H9 (cell line): ENCODE measurements at regions not wholly inside any gene's neighbourhood (a gene's known extent, or its start where the extent isn't known, plus 50 kb on each side); places are given as distances from the start of the nearest gene placed in this dataset.

ENCODE experiments used
- DNase-seq: peaks from one replicate; pipeline ENCODE4 v3.0.0-alpha.2; 2017
- H2AFZ ChIP-seq: one replicate; pipeline ENCODE4 v1.6.1; 2013; ENCODE audit warnings: mild to moderate bottlenecking, low read length, control low read depth, moderate library complexity
- H2AK5ac ChIP-seq: 2 replicates; pipeline ENCODE4 v1.6.1; 2013; ENCODE audit warnings: low read length, control low read depth, mixed read lengths; ENCODE audit not compliant: insufficient read length
- H2BK120ac ChIP-seq: one replicate; pipeline ENCODE4 v1.6.1; 2013; ENCODE audit warnings: low read depth, mild to moderate bottlenecking, low read length, control low read depth, inconsistent platforms; ENCODE audit not compliant: poor library complexity, severe bottlenecking
- H2BK12ac ChIP-seq: 2 replicates; pipeline ENCODE4 v1.6.1; 2013; ENCODE audit warnings: low read length, control low read depth, mixed read lengths, low read depth; ENCODE audit not compliant: insufficient read length
- H2BK15ac ChIP-seq: 2 replicates; pipeline ENCODE4 v1.6.1; 2013; ENCODE audit warnings: low read depth, low read length, control low read depth
- H2BK20ac ChIP-seq: one replicate; pipeline ENCODE4 v1.6.1; 2013; ENCODE audit warnings: low read depth, mild to moderate bottlenecking, low read length, control low read depth, inconsistent platforms; ENCODE audit not compliant: poor library complexity, severe bottlenecking
- H2BK5ac ChIP-seq: 2 replicates; pipeline ENCODE4 v1.6.1; 2013; ENCODE audit warnings: low read length, control low read depth, mixed read lengths; ENCODE audit not compliant: insufficient read length
- H3K14ac ChIP-seq: 2 replicates; pipeline ENCODE4 v1.6.1; 2013; ENCODE audit warnings: low read length, control low read depth; ENCODE audit not compliant: insufficient read depth
- H3K18ac ChIP-seq: 2 replicates; pipeline ENCODE4 v1.6.1; 2013; ENCODE audit warnings: low read depth, mild to moderate bottlenecking, mixed read lengths, low read length, control low read depth; ENCODE audit not compliant: insufficient read length
- H3K23ac ChIP-seq: 2 replicates; pipeline ENCODE4 v1.6.1; 2013; ENCODE audit warnings: low read length, control low read depth, mixed read lengths, low read depth; ENCODE audit not compliant: insufficient read length
- H3K23me2 ChIP-seq: 2 replicates; pipeline ENCODE4 v1.6.1; 2013; ENCODE audit warnings: low read depth, mild to moderate bottlenecking, mixed read lengths, low read length, control low read depth; ENCODE audit not compliant: insufficient read length, poor library complexity, severe bottlenecking
- H3K27ac ChIP-seq: 2 replicates; pipeline ENCODE4 v1.5.1; 2013; ENCODE audit warnings: low read length, control low read depth, mixed read lengths, low read depth; ENCODE audit not compliant: insufficient read length
- H3K27me3 ChIP-seq: 2 replicates; pipeline ENCODE4 v1.6.1; 2013; ENCODE audit warnings: low read length, control low read depth, inconsistent platforms; ENCODE audit not compliant: insufficient read depth
- H3K4ac ChIP-seq: 2 replicates; pipeline ENCODE4 v1.6.1; 2013; ENCODE audit warnings: low read depth, mild to moderate bottlenecking, control low read depth, inconsistent platforms, low read length, moderate library complexity
- H3K4me1 ChIP-seq: 2 replicates; pipeline ENCODE4 v1.6.1; 2013; ENCODE audit warnings: low read length, control low read depth, inconsistent platforms; ENCODE audit not compliant: insufficient read depth
- H3K4me2 ChIP-seq: 2 replicates; pipeline ENCODE4 v1.6.1; 2013; ENCODE audit warnings: low read length, control low read depth, mixed read lengths; ENCODE audit not compliant: insufficient read length, insufficient read depth
- H3K56ac ChIP-seq: 2 replicates; pipeline ENCODE4 v1.6.1; 2013; ENCODE audit warnings: low read depth, mild to moderate bottlenecking, mixed read lengths, low read length, control low read depth; ENCODE audit not compliant: insufficient read length
- H3K79me1 ChIP-seq: 2 replicates; pipeline ENCODE4 v1.6.1; 2013; ENCODE audit warnings: low read depth, mild to moderate bottlenecking, moderate library complexity, low read length, control low read depth, inconsistent platforms; ENCODE audit not compliant: insufficient read depth, poor library complexity, severe bottlenecking
- H3K79me2 ChIP-seq: 2 replicates; pipeline ENCODE4 v1.6.1; 2013; ENCODE audit warnings: low read length, control low read depth, inconsistent platforms; ENCODE audit not compliant: insufficient read depth
- H3K9ac ChIP-seq: 2 replicates; pipeline ENCODE4 v1.6.1; 2013; ENCODE audit warnings: low read length, control low read depth, mixed read lengths; ENCODE audit not compliant: insufficient read length; ENCODE audit errors: extremely low read depth
- H3K9me3 ChIP-seq: one replicate; pipeline ENCODE4 v1.6.1; 2013; ENCODE audit warnings: low read depth, low read length, inconsistent platforms; ENCODE audit not compliant: control insufficient read depth
- H3T11ph ChIP-seq: one replicate; pipeline ENCODE4 v1.6.1; 2013; ENCODE audit warnings: mild to moderate bottlenecking, low read length, control low read depth, inconsistent platforms
- H4K20me1 ChIP-seq: one replicate; pipeline ENCODE4 v1.6.1; 2013; ENCODE audit not compliant: control insufficient read depth, insufficient read length, insufficient read depth
- H4K5ac ChIP-seq: 2 replicates; pipeline ENCODE4 v1.6.1; 2013; ENCODE audit warnings: low read depth, mild to moderate bottlenecking, mixed read lengths, low read length, control low read depth; ENCODE audit not compliant: insufficient read length
- H4K8ac ChIP-seq: replicated peaks from 2 replicates; pipeline ENCODE4 v1.6.1; 2013; ENCODE audit warnings: low read length, control low read depth, mixed read lengths, low read depth; ENCODE audit not compliant: insufficient read length
- H4K91ac ChIP-seq: 2 replicates; pipeline ENCODE4 v1.6.1; 2013; ENCODE audit warnings: low read depth, mild to moderate bottlenecking, moderate library complexity, mixed read lengths, low read length, control low read depth; ENCODE audit not compliant: insufficient read length
- H3K27ac Mint-ChIP-seq, 3 experiments: 2 replicates in 2 of 3; 3 replicates in 1 of 3; pipeline ENCODE4 v1.8.0; 2020 to 2021; ENCODE audit warnings: mixed read lengths in 3 of 3, mild to moderate bottlenecking in 1 of 3, moderate library complexity in 1 of 3
- H3K27me3 Mint-ChIP-seq: 2 replicates; pipeline ENCODE4 v1.8.0; 2021; ENCODE audit warnings: low read depth, mild to moderate bottlenecking, moderate library complexity, mixed read lengths
- H3K36me3 Mint-ChIP-seq, 3 experiments: 2 replicates in 2 of 3; 3 replicates in 1 of 3; pipeline ENCODE4 v1.8.0; 2020 to 2021; ENCODE audit warnings: low read depth in 3 of 3, mixed read lengths in 3 of 3; ENCODE audit not compliant: insufficient read depth in 1 of 3
- H3K4me1 Mint-ChIP-seq, 2 experiments: 2 replicates each; pipeline ENCODE4 v1.8.0; 2020; ENCODE audit warnings: mixed read lengths in 2 of 2
- H3K4me3 Mint-ChIP-seq, 2 experiments: 2 replicates in 1 of 2; 3 replicates in 1 of 2; pipeline ENCODE4 v1.8.0; 2020 to 2021; ENCODE audit warnings: mild to moderate bottlenecking in 2 of 2, mixed read lengths in 2 of 2, moderate library complexity in 1 of 2
- H3K9me3 Mint-ChIP-seq, 2 experiments: 2 replicates in 1 of 2; 3 replicates in 1 of 2; pipeline ENCODE4 v1.8.0; 2020; ENCODE audit warnings: mild to moderate bottlenecking in 2 of 2, mixed read lengths in 2 of 2, moderate library complexity in 1 of 2
- CTCF ChIP-seq: fragments of 200-600 bp; sonication (generic); conservative IDR thresholded peaks from 3 replicates; pipeline ENCODE4 v1.8.0; 2021; ENCODE audit warnings: antibody characterized with exemption, mild to moderate bottlenecking
- WGBS: extraction: QIAGEN DNeasy Blood & Tissue Kit; methylation state at CpG from one replicate; pipeline ENCODE4 v1.1.7; 2013; ENCODE audit warnings: missing lambda C conversion rate, low lambda C conversion rate, mixed read lengths; ENCODE audit not compliant: insufficient read length; ENCODE audit errors: extremely low coverage; 5-methylcytosine and 5-hydroxymethylcytosine counted together

- Histone ChIP-seq H2BK5ac (no peak overlapping the region), H4K91ac (no peak overlapping the region), H3K79me1 (no peaks in the 10 kb centered on the region), H3K14ac (no peak overlapping the region), H3K9ac (no peak overlapping the region), H2AK5ac (no peak overlapping the region), H2BK12ac (no peak overlapping the region), H3T11ph (no peak overlapping the region), H3K18ac (no peak overlapping the region), H2BK120ac (no peak overlapping the region), H3K9me3 (no peaks in the 10 kb centered on the region), H3K56ac (no peak overlapping the region), H4K8ac (no peak overlapping the region), H3K4me1 (no peaks in the 10 kb centered on the region), H3K27ac (no peak overlapping the region), H4K20me1 (no peaks in the 10 kb centered on the region), H2BK20ac (no peak overlapping the region), H3K4me2 (no peak overlapping the region), H3K23ac (no peak overlapping the region), H3K27me3 (no peaks in the 10 kb centered on the region), H3K79me2 (no peaks in the 10 kb centered on the region), H3K4ac (no peak overlapping the region), H3K23me2 (no peaks in the 10 kb centered on the region), H2AFZ (no peak overlapping the region), H2BK15ac (no peak overlapping the region), H4K5ac (no peak overlapping the region)
- no peak for DNase-seq
- H3K9me3 Mint-ChIP-seq, result peaks cover 12 to 14% of the 10 kb centered on the region in 2 experiments
- H3K4me3 Mint-ChIP-seq, result no peak overlapping the region
- no peak overlapping the region for H3K27ac Mint-ChIP-seq
- peaks cover 2 to 15% (median 3%) of the 10 kb centered on the region in 3 experiments; a peak in 4 of 7 replicates for H3K36me3 Mint-ChIP-seq
- peaks cover 42% of the 10 kb centered on the region for H3K27me3 Mint-ChIP-seq
- no peaks in the 10 kb centered on the region for H3K4me1 Mint-ChIP-seq
- no peak for TF ChIP-seq CTCF
- no CpG with 5 or more reads among the region's 1 CpG for WGBS
Measured at GRCh38 chr7:79673421-79673820, 220.0 kb upstream of the MAGI2 start.
